Caco-2 (cell line): ENCODE measurements at regions not wholly inside any gene's neighbourhood (a gene's known extent, or its start where the extent isn't known, plus 50 kb on each side); places are given as distances from the start of the nearest gene placed in this dataset.
"Not testable (repeated sequence)": the region's sequence is repeated elsewhere in the genome, so short reads cannot be mapped to it uniquely, and the experiment has no call there.

ENCODE experiments used
- BruUV-seq: library from RNA; stranded (reverse); fragments of 400-500 nt; replicated peaks from 2 replicates; lab custom pipeline; 2021; lab: Mats Ljungman, UMichigan
- CTCF ChIA-PET: fragments of 300-600 bp; sonication (Branson Sonifier 250); formaldehyde crosslinking; loops from one replicate; lab custom pipeline; 2022; ENCODE audit warnings: antibody characterized with exemption; lab: Charles Lee
- POLR2A ChIA-PET: fragments of 300-600 bp; sonication (Branson Sonifier 250); formaldehyde crosslinking; loops from one replicate; lab custom pipeline; 2022; ENCODE audit warnings: antibody characterized with exemption; lab: Charles Lee
- DNase-seq, 2 experiments: peaks; one replicate each; pipeline versions ENCODE4 v3.0.0 to v3.0.0-alpha.2; 2020 to 2022
- H3K27me3 ChIP-seq: replicated peaks from 2 replicates; pipeline ENCODE4 v1.6.0; 2011; ENCODE audit warnings: low read length; ENCODE audit not compliant: control insufficient read depth, insufficient read depth
- H3K36me3 ChIP-seq: 2 replicates; pipeline ENCODE4 v1.5.1; 2011; ENCODE audit warnings: low read length; ENCODE audit not compliant: control insufficient read depth, insufficient read depth
- H3K4me1 ChIP-seq: fragments of 250-450 bp; sonication (Bioruptor Pico); 2 replicates; pipeline ENCODE4 v1.5.1; 2020; ENCODE audit warnings: mild to moderate bottlenecking
- H3K4me3 ChIP-seq: 2 replicates; pipeline ENCODE4 v1.5.1; 2011; ENCODE audit warnings: low read depth, mild to moderate bottlenecking, control low read depth, low read length
- H3K9me3 ChIP-seq: fragments of 250-450 bp; sonication (Bioruptor Pico); 2 replicates; pipeline ENCODE4 v1.5.1; 2020; ENCODE audit warnings: mild to moderate bottlenecking, moderate library complexity
- H3K27ac Mint-ChIP-seq: one replicate; pipeline ENCODE4 v1.8.0; 2022; ENCODE audit warnings: mixed read lengths; ENCODE audit not compliant: unreplicated experiment
- H3K27me3 Mint-ChIP-seq: one replicate; pipeline ENCODE4 v1.8.0; 2022; ENCODE audit warnings: mixed read lengths; ENCODE audit not compliant: insufficient read depth, unreplicated experiment
- H3K36me3 Mint-ChIP-seq: one replicate; pipeline ENCODE4 v1.8.0; 2022; ENCODE audit warnings: mild to moderate bottlenecking, mixed read lengths; ENCODE audit not compliant: insufficient read depth, unreplicated experiment
- H3K4me1 Mint-ChIP-seq: one replicate; pipeline ENCODE4 v1.8.0; 2022; ENCODE audit warnings: low read depth, mixed read lengths; ENCODE audit not compliant: unreplicated experiment
- H3K4me3 Mint-ChIP-seq: one replicate; pipeline ENCODE4 v1.8.0; 2022; ENCODE audit warnings: mild to moderate bottlenecking, moderate library complexity, mixed read lengths; ENCODE audit not compliant: unreplicated experiment
- H3K9me3 Mint-ChIP-seq: one replicate; pipeline ENCODE4 v1.8.0; 2022; ENCODE audit warnings: mixed read lengths; ENCODE audit not compliant: unreplicated experiment
- intact Hi-C: fragments of 100-400 bp; cut with micrococcal nuclease; formaldehyde crosslinking; loops from one replicate; pipeline ENCODE4 v1.10.0; 2022; ENCODE audit not compliant: unreplicated experiment
- TF ChIP-seq, protein P1 (sequence below), 2 experiments: fragments of 200-600 bp in 1 of 2; IDR thresholded peaks; 1 replicate in 1 of 2; 2 replicates in 1 of 2; pipeline versions ENCODE4 v1.5.1 to v1.8.0; 2011 to 2022; ENCODE audit warnings: antibody characterized with exemption in 1 of 2, control low read depth in 1 of 2, inconsistent platforms in 1 of 2, low read depth in 1 of 2, low read length in 1 of 2, mild to moderate bottlenecking in 1 of 2, moderate library complexity in 1 of 2; ENCODE audit not compliant: insufficient read depth in 1 of 2, severe bottlenecking in 1 of 2, unreplicated experiment in 1 of 2

DNA sequence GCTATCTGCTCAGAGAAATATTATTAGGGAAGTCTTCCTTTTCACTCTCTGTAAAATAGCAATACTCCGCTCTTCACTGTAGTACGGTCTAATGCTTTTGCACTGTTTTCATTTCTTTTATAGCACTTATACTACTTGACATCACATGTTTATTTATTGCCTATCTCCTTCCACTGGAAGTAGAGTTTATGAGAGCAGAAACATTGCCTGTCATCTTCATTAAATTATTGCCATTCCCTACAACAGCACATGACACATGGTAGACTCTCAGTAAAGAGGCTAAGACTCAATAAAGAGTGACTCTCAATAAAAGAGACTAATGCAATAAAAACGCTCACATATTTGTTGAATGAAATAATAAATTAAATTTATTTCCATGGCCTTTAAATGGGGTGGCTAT, 241.3 kb upstream of the MAGEC2 start:
- no peaks in the 10 kb centered on the region for H3K27me3 Mint-ChIP-seq
- H3K4me3 Mint-ChIP-seq, result no peak overlapping the region
- DNase-seq, result no peak
- intact Hi-C loops, result no loop called here
- TF ChIP-seq, protein P1, sequence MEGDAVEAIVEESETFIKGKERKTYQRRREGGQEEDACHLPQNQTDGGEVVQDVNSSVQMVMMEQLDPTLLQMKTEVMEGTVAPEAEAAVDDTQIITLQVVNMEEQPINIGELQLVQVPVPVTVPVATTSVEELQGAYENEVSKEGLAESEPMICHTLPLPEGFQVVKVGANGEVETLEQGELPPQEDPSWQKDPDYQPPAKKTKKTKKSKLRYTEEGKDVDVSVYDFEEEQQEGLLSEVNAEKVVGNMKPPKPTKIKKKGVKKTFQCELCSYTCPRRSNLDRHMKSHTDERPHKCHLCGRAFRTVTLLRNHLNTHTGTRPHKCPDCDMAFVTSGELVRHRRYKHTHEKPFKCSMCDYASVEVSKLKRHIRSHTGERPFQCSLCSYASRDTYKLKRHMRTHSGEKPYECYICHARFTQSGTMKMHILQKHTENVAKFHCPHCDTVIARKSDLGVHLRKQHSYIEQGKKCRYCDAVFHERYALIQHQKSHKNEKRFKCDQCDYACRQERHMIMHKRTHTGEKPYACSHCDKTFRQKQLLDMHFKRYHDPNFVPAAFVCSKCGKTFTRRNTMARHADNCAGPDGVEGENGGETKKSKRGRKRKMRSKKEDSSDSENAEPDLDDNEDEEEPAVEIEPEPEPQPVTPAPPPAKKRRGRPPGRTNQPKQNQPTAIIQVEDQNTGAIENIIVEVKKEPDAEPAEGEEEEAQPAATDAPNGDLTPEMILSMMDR (IDR thresholded peaks at IDR 0.05; ENCODE audit: insufficient read depth in 1 of 2, low read depth in 1 of 2, low read length in 1 of 2, severe bottlenecking in 1 of 2, unreplicated experiment in 1 of 2), result no peak
- H3K27me3 ChIP-seq, result no peaks in the 10 kb centered on the region
- POLR2A ChIA-PET, result no interaction called here
- H3K9me3 Mint-ChIP-seq, result peaks cover 18% of the 10 kb centered on the region
- no peaks in the 10 kb centered on the region for H3K4me1 Mint-ChIP-seq
- H3K27ac Mint-ChIP-seq, result no peak overlapping the region
- H3K36me3 Mint-ChIP-seq, result no peaks in the 10 kb centered on the region
- no TSS peak for BruUV-seq
- CTCF ChIA-PET, result no interaction called here
- no peak overlapping the region for H3K4me3 ChIP-seq
- no peaks in the 10 kb centered on the region for H3K4me1 ChIP-seq
- no peaks in the 10 kb centered on the region for H3K36me3 ChIP-seq
- no peaks in the 10 kb centered on the region for H3K9me3 ChIP-seq

DNA sequence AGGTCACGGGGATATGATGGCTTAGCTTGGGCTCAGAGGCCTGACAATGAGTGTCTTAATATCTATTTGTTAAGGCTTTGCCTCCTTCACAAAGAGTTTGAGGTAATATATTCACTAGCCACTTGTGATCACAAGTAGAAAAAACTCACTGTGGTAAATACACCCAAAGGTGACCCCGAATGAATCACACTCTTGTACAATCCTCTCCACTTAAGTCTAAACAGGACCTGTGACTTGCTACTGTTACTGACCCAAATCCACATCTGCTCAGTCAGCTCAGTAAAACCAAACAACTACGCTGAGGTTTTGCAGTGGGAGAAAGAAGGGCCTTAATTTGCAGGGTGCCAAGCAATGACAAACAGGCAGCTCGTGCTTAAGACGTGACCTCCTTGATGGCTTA, 223.8 kb upstream of the MAGEC2 start:
- intact Hi-C loops, result no loop called here
- Histone ChIP-seq H3K27me3 (no peaks in the 10 kb centered on the region), H3K9me3 (no peaks in the 10 kb centered on the region), H3K4me1 (no peaks in the 10 kb centered on the region), H3K36me3 (no peaks in the 10 kb centered on the region), H3K4me3 (no peak overlapping the region)
- TF ChIP-seq, protein P1 (IDR thresholded peaks at IDR 0.05; ENCODE audit: insufficient read depth in 1 of 2, low read depth in 1 of 2, low read length in 1 of 2, severe bottlenecking in 1 of 2, unreplicated experiment in 1 of 2), result no peak
- peaks cover 9% of the 10 kb centered on the region for H3K9me3 Mint-ChIP-seq
- no peaks in the 10 kb centered on the region for H3K36me3 Mint-ChIP-seq
- H3K27me3 Mint-ChIP-seq, result no peaks in the 10 kb centered on the region
- no peak overlapping the region for H3K4me3 Mint-ChIP-seq
- H3K4me1 Mint-ChIP-seq, result no peaks in the 10 kb centered on the region
- DNase-seq, result no peak
- ChIA-PET CTCF (no interaction called here), POLR2A (no interaction called here)
- H3K27ac Mint-ChIP-seq, result no peak overlapping the region
- no TSS peak for BruUV-seq

DNA sequence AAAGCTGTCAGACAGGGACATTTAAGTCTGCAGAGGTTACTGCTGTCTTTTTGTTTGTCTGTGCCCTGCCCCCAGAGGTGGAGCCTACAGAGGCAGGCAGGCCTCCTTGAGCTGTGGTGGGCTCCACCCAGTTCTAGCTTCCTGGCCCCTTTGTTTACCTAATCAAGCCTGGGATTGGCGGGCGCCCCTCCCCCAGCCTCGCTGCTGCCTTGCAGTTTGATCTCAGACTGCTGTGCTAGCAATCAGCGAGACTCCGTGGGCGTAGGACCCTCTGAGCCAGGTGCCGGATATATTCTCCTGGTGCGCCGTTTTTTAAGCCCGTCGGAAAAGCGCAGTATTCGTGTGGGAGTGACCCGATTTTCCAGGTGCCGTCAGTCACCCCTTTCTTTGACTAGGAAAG, 185.9 kb upstream of the MAGEC2 start:
- BruUV-seq, H3K36me3 ChIP-seq, H3K4me3 Mint-ChIP-seq, CTCF ChIA-PET, H3K4me1 ChIP-seq, H3K27me3 ChIP-seq, H3K27me3 Mint-ChIP-seq, H3K9me3 Mint-ChIP-seq, DNase-seq, intact Hi-C loops, H3K4me3 ChIP-seq, H3K27ac Mint-ChIP-seq, H3K36me3 Mint-ChIP-seq, POLR2A ChIA-PET, H3K4me1 Mint-ChIP-seq, H3K9me3 ChIP-seq: not testable (repeated sequence)

DNA sequence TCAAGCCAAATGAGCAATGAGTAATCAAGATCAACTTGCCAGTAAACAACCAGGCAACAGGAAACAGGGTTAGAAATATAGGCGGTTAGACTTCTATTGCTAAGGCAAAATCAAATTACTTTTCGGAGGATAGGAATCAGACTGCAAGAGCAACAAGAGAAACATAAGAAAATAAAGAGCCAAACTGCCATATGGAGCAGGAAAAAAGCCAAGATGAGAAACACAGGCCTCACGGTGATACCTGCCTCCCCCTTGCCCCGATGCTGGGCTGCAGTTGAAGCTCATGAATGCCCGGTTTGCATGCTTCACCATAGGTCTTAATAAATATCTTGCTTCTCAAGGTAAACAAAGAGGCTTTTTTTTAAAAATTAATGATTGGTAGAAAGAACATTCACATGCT, 158.4 kb upstream of the MAGEC2 start:
- no peaks in the 10 kb centered on the region for H3K4me1 Mint-ChIP-seq
- intact Hi-C loops, result no loop called here
- Histone ChIP-seq H3K36me3 (no peaks in the 10 kb centered on the region), H3K9me3 (no peaks in the 10 kb centered on the region), H3K27me3 (no peaks in the 10 kb centered on the region), H3K4me3 (no peak overlapping the region), H3K4me1 (no peaks in the 10 kb centered on the region)
- no peaks in the 10 kb centered on the region for H3K27me3 Mint-ChIP-seq
- POLR2A ChIA-PET, result no interaction called here
- H3K9me3 Mint-ChIP-seq, result peaks cover 8% of the 10 kb centered on the region
- TF ChIP-seq, protein P1 (IDR thresholded peaks at IDR 0.05; ENCODE audit: insufficient read depth in 1 of 2, low read depth in 1 of 2, low read length in 1 of 2, severe bottlenecking in 1 of 2, unreplicated experiment in 1 of 2), result no peak
- H3K27ac Mint-ChIP-seq, result no peak overlapping the region
- H3K36me3 Mint-ChIP-seq, result no peaks in the 10 kb centered on the region
- H3K4me3 Mint-ChIP-seq, result no peak overlapping the region
- CTCF ChIA-PET, result no interaction called here
- DNase-seq, result no peak
- no TSS peak for BruUV-seq
